ENCODE measurements at regions not wholly inside any gene's neighbourhood (a gene's known extent, or its start where the extent isn't known, plus 50 kb on each side); places are given as distances from the start of the nearest gene placed in this dataset.
A peak's percentile ranks its signal among the peaks of the same experiment; 100 is the strongest.

DNA sequence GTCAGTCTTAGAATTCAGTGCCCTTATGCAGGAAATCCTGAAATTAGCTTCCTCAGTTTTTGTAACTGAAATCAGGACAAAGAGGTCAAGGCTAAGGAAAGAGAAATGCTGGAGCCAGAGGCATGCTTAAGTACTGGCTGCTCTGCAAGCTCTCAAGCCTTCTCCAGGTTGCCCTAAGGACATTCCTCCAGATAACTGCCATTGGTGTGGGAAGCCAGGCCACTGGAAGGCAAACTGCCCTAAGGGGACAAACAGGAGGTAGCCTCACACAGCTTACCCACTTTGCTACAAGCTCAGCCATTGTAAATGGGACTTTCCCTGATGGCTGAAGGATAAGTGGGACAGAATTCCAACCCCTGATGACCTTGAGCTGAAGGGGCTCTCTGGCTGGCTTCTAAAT lies 606.9 kb upstream of the PCDH10 start:
- no peak for DNase-seq

DNA sequence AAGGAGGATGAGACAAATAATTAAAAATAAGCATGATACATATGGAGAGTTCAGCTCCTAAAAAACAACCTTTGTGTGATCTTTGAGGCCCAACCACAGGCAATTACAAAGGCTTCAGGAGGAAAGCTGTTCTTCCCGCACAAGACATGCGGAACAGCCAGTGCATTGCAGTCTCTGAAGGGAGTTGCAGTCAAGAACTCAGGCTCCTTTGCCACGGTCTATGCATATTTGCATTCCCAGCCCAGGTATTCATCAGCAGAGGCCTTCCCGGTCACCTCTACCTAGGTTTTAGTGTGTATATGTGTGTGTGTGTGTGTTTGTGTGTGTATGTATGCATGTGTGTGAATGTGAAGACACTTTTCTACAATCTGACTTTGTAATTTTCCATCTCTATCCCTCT lies 600.6 kb upstream of the PCDH10 start:
- no peak for DNase-seq

GRCh38 chr4:132556316-132556715 lies 592.8 kb upstream of the PCDH10 start:
- no peak for DNase-seq

GRCh38 chr4:132557660-132558059 lies 591.4 kb upstream of the PCDH10 start:
- DNase-seq = no peak

GRCh38 chr4:132564920-132565319 lies 584.2 kb upstream of the PCDH10 start:
- no peak for DNase-seq

DNA sequence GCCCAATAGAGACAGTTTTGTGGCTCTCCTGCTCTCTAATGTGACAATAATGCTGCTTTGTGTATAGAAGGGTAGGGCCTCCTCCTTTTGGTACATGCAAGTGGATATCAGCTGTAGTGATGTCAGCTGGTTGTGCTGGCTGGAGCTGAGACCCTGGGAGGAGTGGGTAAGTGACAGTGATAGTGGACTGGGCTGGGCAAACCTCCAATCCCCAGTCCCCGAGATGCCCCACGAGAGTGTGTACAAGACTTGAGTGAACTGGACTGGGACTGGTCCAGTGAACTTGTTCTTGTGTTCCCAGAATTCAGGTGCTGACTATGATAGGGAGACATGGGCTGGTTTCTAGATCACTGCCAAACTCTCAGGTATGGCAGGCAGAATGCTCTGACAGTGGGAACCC lies 583.6 kb upstream of the PCDH10 start:
- no peak for DNase-seq

DNA sequence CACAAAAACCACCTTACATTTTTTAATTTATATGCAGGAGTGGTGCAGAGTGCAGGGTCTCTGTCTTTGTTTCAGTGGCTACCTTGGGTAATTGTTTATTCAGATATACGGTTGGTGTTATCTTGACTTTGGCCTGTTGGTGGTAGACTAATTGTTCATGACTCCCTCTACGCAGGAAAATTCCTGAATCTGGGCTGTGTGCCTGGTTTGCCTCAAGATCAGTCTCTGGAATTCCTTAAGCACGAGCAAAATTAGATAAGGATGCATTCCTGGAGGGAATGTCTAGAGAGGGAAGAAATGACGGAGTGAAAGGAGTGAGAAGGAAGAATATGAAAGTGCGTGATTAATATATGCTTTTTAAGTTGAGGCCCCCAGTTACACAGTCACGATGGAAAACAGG lies 576.9 kb upstream of the PCDH10 start:
- DNase-seq = no peak

- no peak for DNase-seq
These were observed 561.5 kb upstream of the PCDH10 start for GRCh38 chr4:132587626-132588025.

GRCh38 chr4:132592340-132592739 lies 556.8 kb upstream of the PCDH10 start:
- no peak for DNase-seq

DNA sequence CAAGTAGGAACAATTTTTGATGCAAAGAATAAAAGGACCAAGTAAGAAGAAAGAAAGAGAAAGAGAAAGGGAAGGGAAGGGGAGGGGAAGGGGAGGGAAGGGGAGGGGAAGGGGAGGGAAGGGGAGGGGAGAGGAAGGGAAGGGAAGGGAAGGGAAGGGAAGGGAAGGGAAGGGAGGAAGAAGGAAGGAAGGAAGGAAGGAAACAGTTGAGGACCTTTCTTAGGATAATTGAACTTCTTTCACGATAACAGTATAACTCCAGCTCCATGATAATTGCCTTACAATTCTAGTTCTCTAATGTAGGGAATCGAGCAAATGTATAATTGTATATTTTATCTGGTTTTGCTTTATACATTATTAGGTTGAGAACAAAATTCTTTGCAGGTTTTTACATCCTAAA lies 556.2 kb upstream of the PCDH10 start:
- no peak for DNase-seq

- no peak for DNase-seq
These were observed 555.2 kb upstream of the PCDH10 start for GRCh38 chr4:132593717-132594400.

- no peak for DNase-seq
These were observed 552.9 kb upstream of the PCDH10 start for GRCh38 chr4:132596186-132596585.

DNA sequence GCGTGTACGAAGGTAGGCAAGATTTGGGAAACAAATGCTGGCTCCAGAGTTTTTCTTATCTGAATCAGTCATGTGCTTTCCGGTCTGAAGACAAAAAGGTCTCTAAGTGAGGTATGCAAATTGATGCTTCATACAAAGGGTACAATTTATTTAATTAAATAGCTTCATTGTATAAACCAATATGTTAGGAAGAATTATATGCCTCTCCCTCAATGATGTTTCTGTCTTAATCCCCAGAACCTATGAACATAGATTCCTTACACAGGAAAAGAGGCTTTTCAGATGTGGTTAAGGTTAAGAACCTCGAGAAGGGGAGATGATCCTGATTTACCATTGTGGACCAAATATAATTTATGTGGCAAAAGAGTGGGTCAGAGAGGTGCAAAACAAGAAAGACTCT lies 543.5 kb upstream of the PCDH10 start:
- DNase-seq = no peak

DNA sequence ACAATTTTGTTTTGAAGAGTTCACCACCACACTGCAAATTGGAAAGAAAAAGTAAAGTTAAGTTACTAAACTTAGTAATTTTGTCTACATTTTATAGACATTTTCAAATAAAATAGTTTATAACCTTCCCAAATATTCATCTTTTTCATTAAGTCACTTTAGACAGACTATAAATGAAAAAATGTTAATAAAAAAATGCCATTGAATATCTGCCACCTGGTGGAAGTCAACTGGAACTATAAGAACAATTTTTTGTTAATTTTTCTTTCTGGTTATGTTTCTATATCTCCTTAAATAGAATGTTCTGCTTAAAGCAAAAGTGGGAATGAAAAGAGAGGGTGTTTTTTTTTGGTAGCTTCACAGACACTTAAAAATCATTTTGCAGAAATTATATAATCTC lies 534.4 kb upstream of the PCDH10 start:
- DNase-seq = no peak

DNA sequence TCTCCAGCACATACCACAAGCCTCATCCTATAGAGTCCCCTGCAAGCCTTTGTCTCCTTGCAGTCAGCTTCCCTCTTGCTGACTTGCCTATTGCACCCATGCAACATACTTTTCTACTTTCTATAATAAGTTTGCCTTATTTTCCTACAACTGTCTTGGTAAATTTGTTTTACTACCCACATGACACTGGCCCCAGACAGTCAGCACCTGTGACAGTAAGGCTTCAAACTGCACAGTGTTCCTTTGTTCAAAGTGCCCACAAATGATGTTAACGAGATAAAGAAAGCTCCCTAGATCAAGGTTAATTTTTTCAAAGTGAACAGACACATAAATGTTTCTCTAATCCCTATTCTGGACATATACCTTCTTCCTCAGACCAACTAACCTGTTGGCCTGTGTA lies 529.1 kb upstream of the PCDH10 start:
- DNase-seq = no peak

DNA sequence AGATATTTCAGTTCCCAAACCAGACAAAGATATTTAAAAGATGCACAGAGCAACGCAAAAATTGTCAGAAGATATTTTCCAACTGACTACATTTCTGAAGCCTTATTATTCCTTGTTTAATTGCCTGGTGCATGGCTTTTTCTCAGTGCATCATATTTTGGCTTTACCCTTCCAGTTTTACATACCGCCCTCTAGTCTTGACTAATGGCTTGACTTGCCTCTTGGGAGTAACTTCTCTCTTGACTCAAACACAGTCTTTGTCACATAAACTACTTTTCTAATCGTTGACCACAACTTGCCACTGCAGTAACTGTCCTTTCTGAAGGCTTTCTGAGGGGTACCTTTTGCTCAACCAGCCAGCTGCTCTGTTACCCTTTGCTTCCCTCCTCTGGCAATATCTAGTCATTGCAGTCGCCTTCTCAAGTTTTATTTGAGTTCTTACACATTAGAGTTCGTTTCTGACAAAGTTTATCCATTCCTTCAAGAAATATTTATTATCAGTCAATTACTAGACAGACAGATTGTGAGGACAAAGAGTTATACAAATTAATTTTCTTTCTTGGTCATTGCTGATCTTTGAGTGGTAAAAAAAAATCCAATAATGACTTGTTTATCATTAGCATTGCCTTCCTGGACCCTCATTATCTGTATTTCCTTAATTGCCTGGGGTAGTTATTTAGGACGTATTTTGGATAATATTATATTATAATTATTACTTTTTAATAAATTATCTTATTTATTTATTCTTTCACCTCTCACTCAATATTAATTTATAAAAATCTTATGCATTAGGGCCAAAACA lies 506.9 kb upstream of the PCDH10 start:
- no peak for DNase-seq

DNA sequence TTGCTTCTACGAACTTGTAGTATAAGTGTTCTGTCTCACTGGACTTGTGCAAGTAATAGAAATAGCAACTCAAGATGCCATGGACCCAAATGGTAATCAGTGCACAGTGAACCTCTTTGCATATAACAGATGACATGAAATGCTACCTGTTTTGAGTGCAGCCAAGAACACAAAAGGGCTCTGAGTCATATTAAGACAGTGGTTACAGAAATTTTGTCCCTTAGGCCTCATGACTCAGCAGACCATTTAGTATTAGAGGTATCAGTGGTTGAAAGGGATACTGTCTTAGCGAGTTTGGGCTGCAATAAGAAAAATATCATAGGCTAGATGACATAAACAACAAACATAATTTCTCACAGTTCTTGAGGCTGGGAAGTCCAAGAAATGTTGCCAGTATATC lies 502.9 kb upstream of the PCDH10 start:
- no peak for DNase-seq

DNA sequence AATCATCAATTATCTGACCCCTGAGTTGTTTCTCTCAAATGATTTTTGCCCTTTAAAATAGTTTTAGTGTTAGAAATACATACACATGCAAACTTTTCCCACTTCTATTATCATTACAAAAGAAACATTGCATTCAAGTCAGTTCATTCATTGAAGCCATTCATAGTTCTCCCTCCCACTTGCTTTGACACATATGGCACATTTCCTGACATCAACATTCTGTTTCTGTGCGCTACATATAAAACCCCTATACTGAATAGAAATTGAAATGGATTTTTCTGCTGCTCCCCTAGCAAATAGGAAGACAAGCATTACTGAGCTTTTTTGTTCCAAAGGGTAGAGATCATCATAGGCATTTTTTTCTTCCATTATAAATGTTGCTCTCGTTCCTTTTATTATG lies 497.9 kb upstream of the PCDH10 start:
- no peak for DNase-seq

- no peak for DNase-seq
These were observed 488.9 kb upstream of the PCDH10 start for GRCh38 chr4:132660181-132660580.

DNA sequence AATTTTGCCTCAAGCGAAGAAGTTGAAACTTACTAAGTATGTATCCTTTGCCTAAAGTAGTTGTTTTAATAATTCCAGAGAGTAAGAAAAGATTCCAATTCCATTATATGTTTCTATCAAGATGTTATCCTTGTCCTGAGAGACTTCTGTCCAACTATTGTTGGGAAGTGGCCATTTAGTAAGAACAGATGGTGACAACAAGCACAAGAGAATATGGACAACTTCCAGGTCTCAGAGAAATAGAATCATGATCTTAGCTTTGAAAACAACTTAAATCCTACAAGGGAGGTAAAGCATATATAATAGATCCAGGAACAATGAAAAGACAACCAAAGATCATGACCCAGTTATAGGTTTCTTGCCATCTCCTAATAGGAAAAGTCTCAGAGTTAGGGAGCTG lies 486.6 kb upstream of the PCDH10 start:
- DNase-seq = peak; percentile 28

- DNase-seq = no peak
These were observed 479.3 kb upstream of the PCDH10 start for GRCh38 chr4:132669786-132670185.

DNA sequence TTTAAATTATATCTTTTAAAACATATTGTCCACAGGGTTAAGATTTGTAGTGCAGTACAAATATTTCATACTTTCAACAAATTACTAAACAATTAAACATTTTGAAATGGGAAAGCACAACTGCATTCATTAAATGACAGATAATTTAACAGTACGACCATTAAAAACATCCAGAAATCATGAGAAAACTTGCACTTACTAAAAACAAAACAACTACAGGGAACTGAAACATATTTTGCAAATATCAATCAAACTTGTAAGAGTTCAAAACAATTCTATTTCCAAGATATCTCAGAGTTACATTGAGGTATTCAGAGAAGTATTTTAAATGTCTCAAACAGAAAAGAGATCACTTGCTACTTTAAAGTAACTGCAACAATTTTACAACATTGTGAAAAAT lies 478.5 kb upstream of the PCDH10 start:
- no peak for DNase-seq

DNA sequence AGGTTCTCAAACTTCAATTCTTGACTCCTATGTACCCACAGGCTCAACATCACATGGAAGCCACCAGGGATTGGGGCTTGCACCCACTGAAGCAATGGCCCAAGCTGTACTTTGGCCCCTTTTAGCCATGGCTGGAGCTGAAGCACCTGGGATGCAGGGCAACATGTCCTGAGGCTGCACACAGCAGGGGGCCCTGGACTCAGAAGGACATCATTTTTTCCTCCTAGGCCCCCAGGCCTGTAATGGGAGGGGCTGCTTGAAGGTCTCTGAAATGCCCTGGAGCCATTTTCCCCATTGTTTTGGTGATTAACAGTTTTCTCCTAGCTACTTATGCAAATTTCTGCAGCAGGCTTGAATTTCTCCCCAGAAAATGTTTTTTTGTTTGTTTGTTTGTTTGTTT lies 465.1 kb upstream of the PCDH10 start:
- DNase-seq = no peak

DNA sequence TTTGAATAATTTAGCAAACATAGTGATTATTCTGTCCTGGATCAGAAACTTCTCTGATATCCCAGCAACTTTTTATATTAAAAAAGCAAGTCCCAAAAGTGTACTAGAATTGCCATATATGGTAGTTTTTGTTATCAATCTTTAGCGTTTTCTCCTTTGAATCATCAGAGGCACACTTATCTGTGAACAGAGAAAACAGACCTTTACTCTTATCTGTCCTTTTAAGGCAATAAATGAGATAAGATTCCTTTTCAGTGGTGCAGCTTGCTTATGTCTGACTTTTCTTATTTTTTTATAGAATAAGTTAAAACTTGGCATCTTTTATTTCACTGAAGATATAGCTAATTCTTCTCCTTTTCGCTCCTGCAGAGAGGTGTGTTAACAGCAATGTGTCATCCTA lies 458.1 kb upstream of the PCDH10 start:
- DNase-seq = no peak

Measured in skin of body (tissue), 1 donor.